Activated naive CD8-positive, alpha-beta T cell treated with anti-CD3 and anti-CD28 coated beads, Interleukin-2, amount 50 U/mL, for 24 hours (primary cell): ENCODE measurements at regions not wholly inside any gene's neighbourhood (a gene's known extent, or its start where the extent isn't known, plus 50 kb on each side); places are given as distances from the start of the nearest gene placed in this dataset.
"Not testable (repeated sequence)": the region's sequence is repeated elsewhere in the genome, so short reads cannot be mapped to it uniquely, and the experiment has no call there.

ENCODE experiments used
- ATAC-seq: fragments of 150-1000 bp; cut with Tn5 transposase; one replicate; pipeline ENCODE4 v1.10.0; 2021
- DNase-seq: peaks from one replicate; pipeline ENCODE4 v3.0.0; 2021
- H3K27ac Mint-ChIP-seq: one replicate; pipeline ENCODE4 v1.8.0; 2021; ENCODE audit warnings: mild to moderate bottlenecking, mixed read lengths
- H3K27me3 Mint-ChIP-seq: one replicate; pipeline ENCODE4 v1.8.0; 2021; ENCODE audit warnings: mixed read lengths
- H3K36me3 Mint-ChIP-seq: one replicate; pipeline ENCODE4 v1.8.0; 2021; ENCODE audit warnings: low read depth, mixed read lengths
- H3K4me1 Mint-ChIP-seq: one replicate; pipeline ENCODE4 v1.8.0; 2021; ENCODE audit warnings: mixed read lengths
- H3K4me3 Mint-ChIP-seq: one replicate; pipeline ENCODE4 v1.8.0; 2021; ENCODE audit warnings: mild to moderate bottlenecking, moderate library complexity, mixed read lengths
- H3K9me3 Mint-ChIP-seq: one replicate; pipeline ENCODE4 v1.8.0; 2021; ENCODE audit warnings: mixed read lengths

GRCh38 chr2:221895366-221896121 is 323.4 kb upstream of the EPHA4 start:
- H3K9me3 Mint-ChIP-seq, result peaks cover 4% of the 10 kb centered on the region
- no peak overlapping the region for H3K4me3 Mint-ChIP-seq
- no peaks in the 10 kb centered on the region for H3K27me3 Mint-ChIP-seq
- H3K4me1 Mint-ChIP-seq, result no peaks in the 10 kb centered on the region
- ATAC-seq (no peak), DNase-seq (no peak)
- no peak overlapping the region for H3K27ac Mint-ChIP-seq
- H3K36me3 Mint-ChIP-seq, result no peaks in the 10 kb centered on the region

GRCh38 chr2:221893501-221893900 is 321.4 kb upstream of the EPHA4 start:
- Mint-ChIP-seq H3K36me3 (no peaks in the 10 kb centered on the region), H3K9me3 (no peaks in the 10 kb centered on the region), H3K4me1 (no peaks in the 10 kb centered on the region), H3K27ac (no peak overlapping the region), H3K4me3 (no peak overlapping the region), H3K27me3 (no peaks in the 10 kb centered on the region)
- ATAC-seq, result no peak
- DNase-seq, result no peak

GRCh38 chr2:221892006-221892405 is 319.9 kb upstream of the EPHA4 start:
- not testable (repeated sequence) for H3K27me3 Mint-ChIP-seq, H3K36me3 Mint-ChIP-seq, ATAC-seq, H3K4me1 Mint-ChIP-seq, H3K27ac Mint-ChIP-seq, H3K9me3 Mint-ChIP-seq, DNase-seq, H3K4me3 Mint-ChIP-seq

- no peaks in the 10 kb centered on the region for H3K36me3 Mint-ChIP-seq
- H3K27me3 Mint-ChIP-seq, result no peaks in the 10 kb centered on the region
- no peaks in the 10 kb centered on the region for H3K9me3 Mint-ChIP-seq
- H3K4me3 Mint-ChIP-seq, result no peak overlapping the region
- H3K27ac Mint-ChIP-seq, result no peak overlapping the region
- H3K4me1 Mint-ChIP-seq, result no peaks in the 10 kb centered on the region
- DNase-seq, result no peak
- no peak for ATAC-seq
These were observed 311.9 kb upstream of the EPHA4 start for GRCh38 chr2:221883976-221884375.

GRCh38 chr2:221876016-221876415 is 303.9 kb upstream of the EPHA4 start:
- Mint-ChIP-seq H3K27me3 (no peaks in the 10 kb centered on the region), H3K9me3 (peaks cover 14% of the 10 kb centered on the region), H3K4me3 (no peak overlapping the region), H3K4me1 (no peaks in the 10 kb centered on the region), H3K36me3 (no peaks in the 10 kb centered on the region), H3K27ac (no peak overlapping the region)
- ATAC-seq (no peak), DNase-seq (no peak)

GRCh38 chr2:221874444-221874843 is 302.3 kb upstream of the EPHA4 start:
- Mint-ChIP-seq H3K4me1 (no peaks in the 10 kb centered on the region), H3K4me3 (no peak overlapping the region)
- DNase-seq, result no peak

GRCh38 chr2:221857719-221858118 is 285.6 kb upstream of the EPHA4 start:
- H3K36me3 Mint-ChIP-seq, result no peaks in the 10 kb centered on the region
- ATAC-seq (no peak), DNase-seq (no peak)
- no peaks in the 10 kb centered on the region for H3K27me3 Mint-ChIP-seq
- H3K27ac Mint-ChIP-seq, result no peak overlapping the region
- no peak overlapping the region for H3K4me3 Mint-ChIP-seq
- H3K9me3 Mint-ChIP-seq, result peaks cover 7% of the 10 kb centered on the region
- H3K4me1 Mint-ChIP-seq, result no peaks in the 10 kb centered on the region

More at GRCh38 chr2:221874444-221874843, 302.3 kb upstream of the EPHA4 start:
- Mint-ChIP-seq H3K27ac (no peak overlapping the region), H3K36me3 (no peaks in the 10 kb centered on the region), H3K27me3 (no peaks in the 10 kb centered on the region), H3K9me3 (peaks cover 20% of the 10 kb centered on the region)
- no peak for ATAC-seq

- H3K4me3 Mint-ChIP-seq, result no peak overlapping the region
- DNase-seq, result no peak
- no peak for ATAC-seq
- H3K9me3 Mint-ChIP-seq, result peaks cover 4% of the 10 kb centered on the region
- no peaks in the 10 kb centered on the region for H3K4me1 Mint-ChIP-seq
- H3K27me3 Mint-ChIP-seq, result no peaks in the 10 kb centered on the region
- H3K27ac Mint-ChIP-seq, result no peak overlapping the region
- no peaks in the 10 kb centered on the region for H3K36me3 Mint-ChIP-seq
These were observed 281.2 kb upstream of the EPHA4 start for GRCh38 chr2:221853297-221853696.

GRCh38 chr2:221851531-221852045 is 279.5 kb upstream of the EPHA4 start:
- Mint-ChIP-seq H3K27ac (no peak overlapping the region), H3K27me3 (no peaks in the 10 kb centered on the region), H3K9me3 (peaks cover 4% of the 10 kb centered on the region), H3K4me3 (no peak overlapping the region), H3K36me3 (no peaks in the 10 kb centered on the region), H3K4me1 (no peaks in the 10 kb centered on the region)
- ATAC-seq (no peak), DNase-seq (no peak)

GRCh38 chr2:221850076-221850475 is 278.0 kb upstream of the EPHA4 start:
- Mint-ChIP-seq H3K36me3 (no peaks in the 10 kb centered on the region), H3K27ac (no peak overlapping the region), H3K9me3 (peaks cover 4% of the 10 kb centered on the region), H3K4me3 (no peak overlapping the region), H3K27me3 (no peaks in the 10 kb centered on the region), H3K4me1 (no peaks in the 10 kb centered on the region)
- no peak for DNase-seq
- ATAC-seq, result no peak

GRCh38 chr2:221848286-221848685 is 276.2 kb upstream of the EPHA4 start:
- DNase-seq, result no peak
- no peak for ATAC-seq
- peaks cover 9% of the 10 kb centered on the region for H3K9me3 Mint-ChIP-seq
- no peaks in the 10 kb centered on the region for H3K4me1 Mint-ChIP-seq
- no peak overlapping the region for H3K27ac Mint-ChIP-seq
- H3K27me3 Mint-ChIP-seq, result no peaks in the 10 kb centered on the region
- no peaks in the 10 kb centered on the region for H3K36me3 Mint-ChIP-seq
- no peak overlapping the region for H3K4me3 Mint-ChIP-seq

- no peak for DNase-seq
- H3K27me3 Mint-ChIP-seq, result no peaks in the 10 kb centered on the region
- ATAC-seq, result no peak
- no peaks in the 10 kb centered on the region for H3K4me1 Mint-ChIP-seq
- H3K4me3 Mint-ChIP-seq, result no peak overlapping the region
- no peak overlapping the region for H3K27ac Mint-ChIP-seq
- peaks cover 9% of the 10 kb centered on the region for H3K9me3 Mint-ChIP-seq
- no peaks in the 10 kb centered on the region for H3K36me3 Mint-ChIP-seq
These were observed 272.9 kb upstream of the EPHA4 start for GRCh38 chr2:221845021-221845365.

- DNase-seq, result no peak
- ATAC-seq, result no peak
- Mint-ChIP-seq H3K27me3 (no peaks in the 10 kb centered on the region), H3K4me3 (no peak overlapping the region), H3K27ac (no peak overlapping the region), H3K4me1 (no peaks in the 10 kb centered on the region), H3K9me3 (peaks cover 9% of the 10 kb centered on the region), H3K36me3 (no peaks in the 10 kb centered on the region)
These were observed 272.3 kb upstream of the EPHA4 start for GRCh38 chr2:221844212-221845020.

- Mint-ChIP-seq H3K9me3 (no peaks in the 10 kb centered on the region), H3K4me1 (no peaks in the 10 kb centered on the region), H3K27ac (no peak overlapping the region), H3K4me3 (no peak overlapping the region), H3K27me3 (no peaks in the 10 kb centered on the region), H3K36me3 (no peaks in the 10 kb centered on the region)
- DNase-seq, result no peak
- no peak for ATAC-seq
These were observed 264.0 kb upstream of the EPHA4 start for GRCh38 chr2:221836095-221836494.

GRCh38 chr2:221833966-221834365 is 261.9 kb upstream of the EPHA4 start:
- no peaks in the 10 kb centered on the region for H3K36me3 Mint-ChIP-seq
- no peak overlapping the region for H3K4me3 Mint-ChIP-seq
- DNase-seq, result no peak
- no peaks in the 10 kb centered on the region for H3K4me1 Mint-ChIP-seq
- H3K9me3 Mint-ChIP-seq, result no peaks in the 10 kb centered on the region
- ATAC-seq, result no peak
- no peaks in the 10 kb centered on the region for H3K27me3 Mint-ChIP-seq
- no peak overlapping the region for H3K27ac Mint-ChIP-seq
